HFF-Myc (cell line): ENCODE measurements at regions not wholly inside any gene's neighbourhood (a gene's known extent, or its start where the extent isn't known, plus 50 kb on each side); places are given as distances from the start of the nearest gene placed in this dataset.

Source experiments
- DNase-seq: peaks from one replicate; pipeline ENCODE4 v3.0.0-alpha.2; 2011; ENCODE audit warnings: low read depth; ENCODE audit errors: extremely low read depth
- H3K4me3 ChIP-seq: replicated peaks from 2 replicates; pipeline ENCODE4 v1.5.1; 2011; ENCODE audit warnings: low read depth, mild to moderate bottlenecking, control low read depth, low read length
- TF ChIP-seq, protein P1 (sequence below): IDR thresholded peaks from 2 replicates; pipeline ENCODE4 v1.5.1; 2012; ENCODE audit warnings: mild to moderate bottlenecking, low read depth, low read length, control low read depth; ENCODE audit errors: missing control alignments

DNA sequence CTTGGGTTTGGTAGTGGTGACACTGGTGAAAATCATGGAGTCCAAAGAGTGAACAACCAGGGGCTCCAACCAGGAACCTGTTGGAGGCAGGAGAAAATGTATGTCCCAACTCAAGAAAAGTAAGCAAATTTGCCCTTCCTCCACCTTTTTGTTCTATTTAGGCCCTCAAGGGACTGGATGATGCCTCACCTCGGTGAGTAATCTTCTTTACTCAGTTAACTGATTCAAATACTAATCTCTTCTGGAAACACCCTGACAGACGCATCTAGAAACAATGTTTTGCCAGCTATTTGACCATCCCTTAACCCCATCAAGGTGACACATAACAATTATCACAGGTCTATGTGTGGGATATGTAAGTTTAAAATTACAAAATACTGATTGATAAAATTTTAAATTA is 272.4 kb upstream of the FOXG1 start:
- no peak for DNase-seq
- TF ChIP-seq, protein P1, sequence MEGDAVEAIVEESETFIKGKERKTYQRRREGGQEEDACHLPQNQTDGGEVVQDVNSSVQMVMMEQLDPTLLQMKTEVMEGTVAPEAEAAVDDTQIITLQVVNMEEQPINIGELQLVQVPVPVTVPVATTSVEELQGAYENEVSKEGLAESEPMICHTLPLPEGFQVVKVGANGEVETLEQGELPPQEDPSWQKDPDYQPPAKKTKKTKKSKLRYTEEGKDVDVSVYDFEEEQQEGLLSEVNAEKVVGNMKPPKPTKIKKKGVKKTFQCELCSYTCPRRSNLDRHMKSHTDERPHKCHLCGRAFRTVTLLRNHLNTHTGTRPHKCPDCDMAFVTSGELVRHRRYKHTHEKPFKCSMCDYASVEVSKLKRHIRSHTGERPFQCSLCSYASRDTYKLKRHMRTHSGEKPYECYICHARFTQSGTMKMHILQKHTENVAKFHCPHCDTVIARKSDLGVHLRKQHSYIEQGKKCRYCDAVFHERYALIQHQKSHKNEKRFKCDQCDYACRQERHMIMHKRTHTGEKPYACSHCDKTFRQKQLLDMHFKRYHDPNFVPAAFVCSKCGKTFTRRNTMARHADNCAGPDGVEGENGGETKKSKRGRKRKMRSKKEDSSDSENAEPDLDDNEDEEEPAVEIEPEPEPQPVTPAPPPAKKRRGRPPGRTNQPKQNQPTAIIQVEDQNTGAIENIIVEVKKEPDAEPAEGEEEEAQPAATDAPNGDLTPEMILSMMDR: no peak
- no peak overlapping the region for H3K4me3 ChIP-seq

- DNase-seq: no peak
- no peak overlapping the region for H3K4me3 ChIP-seq
- TF ChIP-seq, protein P1: no peak
These were observed 270.2 kb upstream of the FOXG1 start for GRCh38 chr14:28496364-28496763.

DNA sequence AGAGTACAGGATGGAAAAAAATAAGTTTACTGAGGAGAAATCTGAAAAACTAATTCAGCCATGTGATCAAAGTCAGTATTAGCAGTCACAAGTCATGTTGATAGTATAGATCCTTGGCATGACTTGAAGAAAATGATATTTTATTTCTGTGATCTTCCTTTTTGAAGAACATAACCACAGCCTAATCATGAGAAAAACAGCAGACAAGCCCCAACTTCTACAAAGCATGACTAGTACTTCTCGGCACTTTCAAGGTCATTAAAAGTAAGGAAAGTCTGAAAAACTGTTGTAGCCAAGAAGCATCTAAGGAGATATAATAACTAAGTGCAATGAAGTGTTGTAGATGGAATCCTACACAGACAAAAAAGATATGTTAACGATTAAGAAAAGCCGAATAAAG is 264.1 kb upstream of the FOXG1 start:
- H3K4me3 ChIP-seq: no peak overlapping the region
- no peak for DNase-seq
- TF ChIP-seq, protein P1: no peak

GRCh38 chr14:28515571-28515970 is 251.0 kb upstream of the FOXG1 start:
- DNase-seq: no peak
- TF ChIP-seq, protein P1: no peak
- no peak overlapping the region for H3K4me3 ChIP-seq

GRCh38 chr14:28536889-28537288 is 229.7 kb upstream of the FOXG1 start:
- TF ChIP-seq, protein P1: no peak
- no peak for DNase-seq

GRCh38 chr14:28542040-28542439 is 224.5 kb upstream of the FOXG1 start:
- TF ChIP-seq, protein P1: no peak
- H3K4me3 ChIP-seq: no peak overlapping the region
- DNase-seq: no peak

More at GRCh38 chr14:28536889-28537288, 229.7 kb upstream of the FOXG1 start:
- H3K4me3 ChIP-seq: no peak overlapping the region

DNA sequence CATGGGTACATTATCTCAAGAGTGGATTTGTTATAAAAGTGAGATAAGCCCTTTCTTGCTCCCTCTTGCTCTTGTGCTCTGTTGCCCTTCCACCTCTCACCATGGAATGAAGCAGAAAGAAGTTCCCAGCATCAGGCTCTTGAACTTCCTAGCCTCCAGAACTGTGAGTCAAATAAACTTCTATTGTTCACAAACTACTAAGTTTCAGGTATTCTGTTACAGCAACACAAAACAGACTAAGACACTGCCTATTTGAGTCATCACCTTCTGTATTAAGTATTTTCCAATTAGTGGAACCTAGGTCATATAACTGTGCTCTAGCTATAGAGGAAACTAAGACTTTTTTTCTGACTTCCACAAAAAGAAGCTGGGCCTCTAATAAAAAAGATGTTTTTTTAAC is 201.2 kb upstream of the FOXG1 start:
- TF ChIP-seq, protein P1: no peak
- DNase-seq: no peak

More for the DNA sequence above, 201.2 kb upstream of the FOXG1 start:
- no peak overlapping the region for H3K4me3 ChIP-seq
